ENCODE measurements at regions not wholly inside any gene's neighbourhood (a gene's known extent, or its start where the extent isn't known, plus 50 kb on each side); places are given as distances from the start of the nearest gene placed in this dataset.

GRCh38 chr4:36547383-36547782, 266.0 kb downstream of the DTHD1 start:
- no peak for TF ChIP-seq POLR2A (IDR thresholded peaks at IDR 0.05; ENCODE audit: low read length)
- TF ChIP-seq GATA1 (IDR thresholded peaks at IDR 0.05; ENCODE audit: low read depth, low read length) = no peak
